ENCODE measurements at regions not wholly inside any gene's neighbourhood (a gene's known extent, or its start where the extent isn't known, plus 50 kb on each side); places are given as distances from the start of the nearest gene placed in this dataset.
"Not testable (repeated sequence)": the region's sequence is repeated elsewhere in the genome, so short reads cannot be mapped to it uniquely, and the experiment has no call there.

DNA sequence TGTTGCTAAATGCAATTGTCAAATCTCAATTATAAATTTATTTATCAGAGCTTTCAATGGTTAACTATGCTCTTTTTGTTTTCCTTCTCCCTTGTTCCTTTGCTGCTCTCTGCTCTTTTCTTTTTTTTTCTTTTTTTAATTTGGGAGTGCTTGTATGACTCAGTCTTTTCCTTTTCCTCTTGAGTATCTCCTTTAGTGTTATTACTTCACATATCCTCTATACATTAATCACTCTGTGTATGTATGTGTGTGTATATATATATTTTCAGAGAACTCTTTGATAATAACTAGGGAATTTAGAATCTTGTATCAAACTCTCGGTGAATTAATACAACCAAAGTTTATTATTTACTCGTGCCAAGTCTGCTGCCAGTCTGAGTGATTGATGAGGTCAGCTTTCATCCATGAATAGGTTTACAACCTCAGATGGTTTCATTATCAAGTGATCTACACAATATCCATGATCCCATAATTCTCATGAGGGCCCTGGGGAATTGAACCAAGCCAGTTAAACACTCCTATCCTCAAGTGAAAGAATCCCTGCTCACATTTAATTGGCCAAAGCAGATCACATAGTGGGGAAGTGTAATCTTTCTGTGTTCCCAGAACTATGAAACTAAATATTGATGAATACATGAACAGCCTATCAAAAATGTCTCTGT lies 743.4 kb upstream of the CNTN5 start:
- no peak overlapping the region for H2AFZ ChIP-seq (ENCODE audit: low read depth, low read length)
- no peaks in the 10 kb centered on the region for H3K4me1 ChIP-seq (ENCODE audit: insufficient read depth, low read length)
- no peaks in the 10 kb centered on the region for H3K9me3 ChIP-seq (ENCODE audit: low read length)
- no peaks in the 10 kb centered on the region for H3K36me3 ChIP-seq (ENCODE audit: insufficient read depth, low read length)
- no peak overlapping the region for H3K4me3 ChIP-seq (ENCODE audit: low read length)
- no peaks in the 10 kb centered on the region for H3K27me3 ChIP-seq (ENCODE audit: insufficient read depth, low read length)

DNA sequence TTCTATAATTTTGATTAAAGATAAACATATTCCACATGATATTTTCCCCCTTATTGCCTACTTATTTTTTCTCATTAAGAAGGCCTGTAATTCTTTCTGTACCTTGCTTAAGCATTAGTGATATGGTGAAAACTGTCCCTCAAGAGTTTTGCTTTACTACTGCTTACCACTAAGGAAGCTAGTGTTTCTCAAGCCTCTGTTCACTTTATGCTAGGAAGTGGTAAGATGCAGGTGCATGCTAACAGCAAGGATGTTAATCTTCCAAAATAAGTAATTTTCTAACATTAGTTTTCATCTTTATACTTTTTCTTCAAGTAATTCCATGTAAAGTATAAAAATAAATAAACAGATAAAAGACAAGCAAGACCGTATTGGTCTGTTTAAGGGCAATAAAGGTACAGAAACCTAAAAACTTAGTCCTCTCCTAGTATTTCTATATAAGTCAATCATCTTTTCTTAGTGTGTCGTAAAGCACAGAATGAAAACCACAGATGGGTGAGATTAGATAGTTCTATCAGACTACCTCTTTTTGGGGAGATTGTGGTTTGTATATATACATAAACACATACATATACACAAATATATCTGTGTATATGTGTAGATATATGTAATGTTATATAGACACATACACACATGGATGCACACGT lies 731.0 kb upstream of the CNTN5 start:
- H3K27me3 ChIP-seq (ENCODE audit: insufficient read depth, low read length): no peaks in the 10 kb centered on the region
- no peak overlapping the region for H2AFZ ChIP-seq (ENCODE audit: low read depth, low read length)
- no peaks in the 10 kb centered on the region for H3K36me3 ChIP-seq (ENCODE audit: insufficient read depth, low read length)
- no peaks in the 10 kb centered on the region for H3K9me3 ChIP-seq (ENCODE audit: low read length)
- H3K4me1 ChIP-seq (ENCODE audit: insufficient read depth, low read length): no peaks in the 10 kb centered on the region
- H3K4me3 ChIP-seq (ENCODE audit: low read length): no peak overlapping the region

- Histone ChIP-seq H3K27me3 (ENCODE audit: insufficient read depth, low read length) (no peaks in the 10 kb centered on the region), H3K4me3 (ENCODE audit: low read length) (no peak overlapping the region), H2AFZ (ENCODE audit: low read depth, low read length) (no peak overlapping the region), H3K36me3 (ENCODE audit: insufficient read depth, low read length) (no peaks in the 10 kb centered on the region), H3K4me1 (ENCODE audit: insufficient read depth, low read length) (no peaks in the 10 kb centered on the region), H3K9me3 (ENCODE audit: low read length) (no peaks in the 10 kb centered on the region)
Measured at GRCh38 chr11:98296091-98296880, 724.5 kb upstream of the CNTN5 start.

DNA sequence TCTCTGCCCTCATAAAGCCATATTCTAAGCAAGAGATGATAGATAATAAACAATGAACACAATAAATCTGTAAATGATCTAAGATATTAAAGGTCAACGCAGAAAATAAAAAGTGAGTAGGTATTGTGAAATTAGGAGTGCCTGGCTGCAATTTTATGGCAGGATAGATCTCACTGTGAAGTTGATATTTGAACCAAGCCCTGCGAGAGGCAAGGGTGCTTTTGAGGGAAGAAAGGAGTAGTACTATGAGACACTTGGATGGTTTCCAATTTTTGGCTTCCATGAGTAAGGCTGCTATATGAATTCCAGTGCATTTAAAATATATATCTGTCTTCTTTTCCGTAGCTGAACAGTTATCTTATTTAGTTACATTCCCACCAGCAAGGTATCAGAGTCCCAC lies 720.0 kb upstream of the CNTN5 start:
- Histone ChIP-seq H3K4me3 (ENCODE audit: low read length) (no peak overlapping the region), H3K27me3 (ENCODE audit: insufficient read depth, low read length) (no peaks in the 10 kb centered on the region), H3K9me3 (ENCODE audit: low read length) (no peaks in the 10 kb centered on the region), H2AFZ (ENCODE audit: low read depth, low read length) (no peak overlapping the region), H3K4me1 (ENCODE audit: insufficient read depth, low read length) (no peaks in the 10 kb centered on the region), H3K36me3 (ENCODE audit: insufficient read depth, low read length) (no peaks in the 10 kb centered on the region)

DNA sequence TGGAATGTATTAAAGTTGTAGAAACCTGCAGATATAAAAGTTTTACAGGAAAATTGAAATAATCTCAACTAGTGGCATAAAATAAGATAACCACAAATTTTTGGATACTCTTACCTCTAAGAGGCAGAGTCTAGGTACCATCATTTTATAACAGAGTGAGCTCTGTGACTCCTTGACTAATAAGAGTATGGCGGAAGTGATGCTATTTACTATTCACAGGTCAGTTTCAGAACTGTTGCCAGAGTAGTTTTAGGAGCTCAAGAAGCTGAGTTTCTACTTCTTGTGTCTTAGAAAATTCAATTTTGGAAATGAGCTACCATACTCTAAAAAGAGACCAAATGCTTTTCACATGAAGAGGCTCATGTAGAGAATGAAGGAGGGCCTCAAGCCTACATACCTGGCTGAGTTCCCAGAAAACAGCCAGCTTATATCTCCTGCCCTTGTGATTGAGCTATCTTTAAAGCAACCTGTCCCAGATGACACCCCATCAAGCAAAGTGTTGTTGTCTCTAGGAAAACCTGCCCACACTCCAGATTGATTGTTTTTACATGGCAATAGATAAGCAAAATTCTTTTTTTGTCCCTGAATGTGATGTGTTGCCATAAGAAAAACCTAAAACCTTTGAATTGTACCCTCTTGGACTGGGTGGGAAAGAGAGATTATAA lies 712.8 kb upstream of the CNTN5 start:
- no peaks in the 10 kb centered on the region for H3K27me3 ChIP-seq (ENCODE audit: insufficient read depth, low read length)
- no peak overlapping the region for H3K4me3 ChIP-seq (ENCODE audit: low read length)
- H3K4me1 ChIP-seq (ENCODE audit: insufficient read depth, low read length): no peaks in the 10 kb centered on the region
- H3K36me3 ChIP-seq (ENCODE audit: insufficient read depth, low read length): no peaks in the 10 kb centered on the region
- no peak overlapping the region for H2AFZ ChIP-seq (ENCODE audit: low read depth, low read length)
- no peaks in the 10 kb centered on the region for H3K9me3 ChIP-seq (ENCODE audit: low read length)

DNA sequence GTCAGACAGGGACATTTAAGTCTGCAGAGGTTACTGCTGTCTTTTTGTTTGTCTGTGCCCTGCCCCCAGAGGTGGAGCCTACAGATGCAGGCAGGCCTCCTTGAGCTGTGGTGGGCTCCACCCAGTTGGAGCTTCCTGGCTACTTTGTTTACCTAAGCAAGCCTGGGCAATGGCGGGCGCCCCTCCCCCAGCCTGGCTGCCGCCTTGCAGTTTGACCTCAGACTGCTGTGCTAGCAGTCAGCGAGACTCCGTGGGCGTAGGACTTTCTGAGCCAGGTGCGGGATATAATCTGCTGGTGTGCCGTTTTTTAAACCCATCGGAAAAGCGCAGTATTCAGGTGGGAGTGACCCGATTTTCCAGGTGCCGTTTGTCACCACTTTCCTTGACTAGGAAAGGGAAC lies 690.4 kb upstream of the CNTN5 start:
- H3K27me3 ChIP-seq (ENCODE audit: insufficient read depth, low read length); H3K9me3 ChIP-seq (ENCODE audit: low read length); H3K36me3 ChIP-seq (ENCODE audit: insufficient read depth, low read length); H3K4me1 ChIP-seq (ENCODE audit: insufficient read depth, low read length); H2AFZ ChIP-seq (ENCODE audit: low read depth, low read length); H3K4me3 ChIP-seq (ENCODE audit: low read length): not testable (repeated sequence)

DNA sequence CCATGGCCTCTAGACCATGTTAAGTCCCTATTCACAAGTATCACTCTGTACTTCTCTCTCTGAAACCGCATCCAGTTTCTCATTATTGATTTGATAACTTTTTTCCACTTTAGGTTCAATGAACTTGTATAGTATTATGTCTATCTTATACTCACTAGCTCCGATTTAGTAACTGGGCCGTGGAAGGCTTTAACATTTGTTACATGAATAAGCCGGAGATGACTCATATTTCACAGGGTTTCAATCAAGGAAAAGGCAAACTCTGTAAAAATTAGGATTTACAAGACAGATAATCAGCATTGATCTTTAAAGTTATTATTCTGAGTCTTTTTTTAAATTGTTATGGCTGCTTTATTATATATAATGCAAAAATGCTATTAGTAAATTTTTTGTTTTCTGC lies 662.2 kb upstream of the CNTN5 start:
- Histone ChIP-seq H3K27me3 (ENCODE audit: insufficient read depth, low read length) (no peaks in the 10 kb centered on the region), H2AFZ (ENCODE audit: low read depth, low read length) (no peak overlapping the region), H3K4me3 (ENCODE audit: low read length) (no peak overlapping the region), H3K4me1 (ENCODE audit: insufficient read depth, low read length) (no peaks in the 10 kb centered on the region), H3K9me3 (ENCODE audit: low read length) (no peaks in the 10 kb centered on the region), H3K36me3 (ENCODE audit: insufficient read depth, low read length) (no peaks in the 10 kb centered on the region)

DNA sequence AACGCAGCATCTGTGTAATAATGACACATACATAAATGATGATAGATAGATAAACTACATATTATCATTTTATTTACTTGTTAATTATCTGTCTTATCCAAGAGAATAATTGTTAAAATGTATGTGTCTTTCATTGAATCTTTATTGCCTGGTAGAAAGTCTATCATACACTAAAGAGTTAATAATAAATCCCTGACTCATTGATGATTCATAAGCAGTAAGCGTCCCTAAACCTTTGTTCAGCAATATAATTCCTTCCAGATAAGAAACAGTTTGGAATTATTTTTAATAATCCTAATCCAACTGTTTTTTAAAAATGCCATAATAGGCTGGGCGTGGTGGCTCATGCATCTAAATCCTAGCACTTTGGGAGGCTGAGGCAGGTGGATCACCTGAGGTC lies 655.6 kb upstream of the CNTN5 start:
- Histone ChIP-seq H2AFZ (ENCODE audit: low read depth, low read length) (no peak overlapping the region), H3K9me3 (ENCODE audit: low read length) (no peaks in the 10 kb centered on the region), H3K4me3 (ENCODE audit: low read length) (no peak overlapping the region), H3K27me3 (ENCODE audit: insufficient read depth, low read length) (no peaks in the 10 kb centered on the region), H3K36me3 (ENCODE audit: insufficient read depth, low read length) (no peaks in the 10 kb centered on the region), H3K4me1 (ENCODE audit: insufficient read depth, low read length) (no peaks in the 10 kb centered on the region)

GRCh38 chr11:98365941-98366340 lies 654.8 kb upstream of the CNTN5 start:
- Histone ChIP-seq H3K9me3 (ENCODE audit: low read length) (no peaks in the 10 kb centered on the region), H3K4me1 (ENCODE audit: insufficient read depth, low read length) (no peaks in the 10 kb centered on the region), H2AFZ (ENCODE audit: low read depth, low read length) (no peak overlapping the region), H3K27me3 (ENCODE audit: insufficient read depth, low read length) (no peaks in the 10 kb centered on the region), H3K36me3 (ENCODE audit: insufficient read depth, low read length) (no peaks in the 10 kb centered on the region), H3K4me3 (ENCODE audit: low read length) (no peak overlapping the region)

- Histone ChIP-seq H2AFZ (ENCODE audit: low read depth, low read length) (no peak overlapping the region), H3K9me3 (ENCODE audit: low read length) (no peaks in the 10 kb centered on the region), H3K36me3 (ENCODE audit: insufficient read depth, low read length) (no peaks in the 10 kb centered on the region), H3K4me1 (ENCODE audit: insufficient read depth, low read length) (no peaks in the 10 kb centered on the region), H3K27me3 (ENCODE audit: insufficient read depth, low read length) (no peaks in the 10 kb centered on the region), H3K4me3 (ENCODE audit: low read length) (no peak overlapping the region)
Measured at GRCh38 chr11:98390391-98390790, 630.4 kb upstream of the CNTN5 start.

- H3K4me3 ChIP-seq (ENCODE audit: low read length); H3K36me3 ChIP-seq (ENCODE audit: insufficient read depth, low read length); H3K4me1 ChIP-seq (ENCODE audit: insufficient read depth, low read length); H3K9me3 ChIP-seq (ENCODE audit: low read length); H2AFZ ChIP-seq (ENCODE audit: low read depth, low read length); H3K27me3 ChIP-seq (ENCODE audit: insufficient read depth, low read length): not testable (repeated sequence)
Measured at GRCh38 chr11:98394500-98394899, 626.2 kb upstream of the CNTN5 start.

DNA sequence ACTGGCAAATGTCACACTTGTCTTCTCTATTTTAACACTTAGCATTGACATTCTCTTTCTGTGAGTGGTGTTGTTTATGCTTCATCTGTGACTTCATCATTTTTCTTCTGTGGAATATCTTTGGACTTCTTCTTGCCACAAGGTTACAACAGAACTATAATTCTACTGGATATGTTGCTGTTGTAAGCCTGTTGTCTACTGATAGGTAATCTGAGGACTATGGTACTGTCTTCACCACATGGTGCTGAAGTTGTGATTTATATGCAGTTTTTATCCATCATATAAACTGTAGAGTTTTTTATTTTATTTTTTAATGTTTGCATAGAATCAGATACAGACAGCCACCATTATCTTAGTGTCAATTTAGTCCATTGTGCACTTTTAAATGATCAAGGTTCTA lies 622.2 kb upstream of the CNTN5 start:
- H3K36me3 ChIP-seq (ENCODE audit: insufficient read depth, low read length): no peaks in the 10 kb centered on the region
- H3K4me3 ChIP-seq (ENCODE audit: low read length): no peak overlapping the region
- no peaks in the 10 kb centered on the region for H3K4me1 ChIP-seq (ENCODE audit: insufficient read depth, low read length)
- no peak overlapping the region for H2AFZ ChIP-seq (ENCODE audit: low read depth, low read length)
- no peaks in the 10 kb centered on the region for H3K9me3 ChIP-seq (ENCODE audit: low read length)
- H3K27me3 ChIP-seq (ENCODE audit: insufficient read depth, low read length): no peaks in the 10 kb centered on the region

- H3K4me1 ChIP-seq (ENCODE audit: insufficient read depth, low read length): no peaks in the 10 kb centered on the region
- H3K9me3 ChIP-seq (ENCODE audit: low read length): no peaks in the 10 kb centered on the region
- no peaks in the 10 kb centered on the region for H3K36me3 ChIP-seq (ENCODE audit: insufficient read depth, low read length)
- no peak overlapping the region for H2AFZ ChIP-seq (ENCODE audit: low read depth, low read length)
- H3K4me3 ChIP-seq (ENCODE audit: low read length): no peak overlapping the region
- H3K27me3 ChIP-seq (ENCODE audit: insufficient read depth, low read length): no peaks in the 10 kb centered on the region
Measured at GRCh38 chr11:98409069-98409468, 611.7 kb upstream of the CNTN5 start.

Data from neuron (in vitro differentiated cells).